ENCODE measurements at regions not wholly inside any gene's neighbourhood (a gene's known extent, or its start where the extent isn't known, plus 50 kb on each side); places are given as distances from the start of the nearest gene placed in this dataset.

GRCh38 chr9:107613321-107613720, 123.8 kb upstream of the KLF4 start:
- ATAC-seq (no peak), DNase-seq (ENCODE audit: low spot score) (no peak)
- intact Hi-C loops (cut with DNase I) = no loop called here

- intact Hi-C loops (cut with DNase I) = no loop called here
- DNase-seq (ENCODE audit: low spot score) = peak; percentile 85
- peak; percentile 97 for ATAC-seq
Measured at GRCh38 chr9:107612136-107612535, 122.6 kb upstream of the KLF4 start.

DNA sequence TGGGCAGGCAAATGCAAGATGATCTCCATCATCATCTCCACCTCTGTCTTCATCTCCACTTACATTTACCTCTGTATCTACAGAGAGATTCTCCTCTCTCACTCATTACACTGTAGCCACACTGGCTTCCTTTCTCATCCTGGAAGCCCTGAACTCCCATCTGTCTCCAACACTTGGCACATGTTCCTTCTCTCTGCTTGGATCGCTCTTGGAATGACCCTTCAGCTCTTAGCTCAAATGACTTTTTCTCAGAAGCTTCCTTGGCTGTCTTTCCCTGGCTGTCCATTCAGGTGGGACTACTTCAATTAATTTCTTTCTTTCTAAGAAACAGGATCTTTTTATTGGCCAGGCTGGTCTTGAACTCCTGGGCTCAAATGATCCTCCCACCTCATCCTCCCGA, 120.0 kb upstream of the KLF4 start:
- ATAC-seq = no peak
- no peak for DNase-seq (ENCODE audit: low spot score)
- intact Hi-C loops (cut with DNase I) = no loop called here

- DNase-seq (ENCODE audit: low spot score) (no peak), ATAC-seq (no peak)
- intact Hi-C loops (cut with DNase I) = no loop called here
Measured at GRCh38 chr9:107606149-107606790, 116.7 kb upstream of the KLF4 start.

DNA sequence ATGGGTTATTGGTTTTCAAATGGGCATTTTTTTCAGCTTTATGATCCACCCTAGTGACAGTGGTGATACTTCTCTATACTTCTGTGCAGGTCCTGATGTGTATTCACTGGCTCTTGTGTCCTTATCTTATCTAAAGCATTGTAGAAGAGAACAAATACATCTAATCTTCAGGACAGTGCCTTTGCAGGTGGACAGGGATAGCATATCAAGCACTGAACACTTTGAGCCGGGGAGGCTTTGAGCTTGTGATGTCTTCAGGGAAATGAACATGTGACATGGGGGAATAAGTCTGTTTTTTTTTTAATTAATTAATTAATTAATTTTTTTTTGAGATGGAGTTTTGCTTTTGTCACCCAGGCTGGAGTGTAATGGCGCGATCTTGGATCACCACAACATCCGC, 115.5 kb upstream of the KLF4 start:
- ATAC-seq (no peak), DNase-seq (ENCODE audit: low spot score) (no peak)
- intact Hi-C loops (cut with DNase I) = no loop called here

GRCh38 chr9:107603281-107603680, 113.7 kb upstream of the KLF4 start:
- DNase-seq (ENCODE audit: low spot score) (no peak), ATAC-seq (no peak)
- intact Hi-C loops (cut with DNase I) = loop anchor here (5.0 kb wide), 1 partner anchor 401 kb away; no protein-coding TSS in a partner anchor

- ATAC-seq = peak; percentile 75
- DNase-seq (ENCODE audit: low spot score) = no peak
- intact Hi-C loops (cut with DNase I) = loop anchor here (5.0 kb wide), 1 partner anchor 398 kb away; no protein-coding TSS in a partner anchor
Measured at GRCh38 chr9:107600060-107600573, 110.5 kb upstream of the KLF4 start.

DNA sequence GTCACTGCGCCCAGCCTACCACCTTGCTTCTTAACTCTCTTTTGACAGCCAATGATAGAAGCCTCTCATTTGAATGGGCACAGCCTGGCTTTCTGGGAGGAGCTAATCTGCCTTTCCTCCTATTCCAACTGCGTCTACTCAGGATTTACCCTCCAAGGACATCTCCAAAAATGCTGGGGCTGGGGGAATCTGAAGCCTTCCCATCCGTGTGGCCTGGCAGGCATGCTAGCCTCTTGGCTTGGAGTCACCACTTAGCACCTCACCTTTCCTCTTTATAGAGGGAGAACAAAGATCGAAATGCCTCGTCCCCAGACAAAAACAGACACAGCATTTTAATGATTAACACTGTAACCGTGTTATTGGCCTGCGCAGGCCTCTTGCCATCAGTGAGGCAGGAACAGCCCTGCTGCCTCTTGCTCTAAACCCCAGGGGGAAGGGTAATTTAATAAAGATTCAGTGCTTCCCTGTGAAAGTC, 108.2 kb upstream of the KLF4 start:
- intact Hi-C loops (cut with DNase I) = no loop called here
- ATAC-seq = no peak
- DNase-seq (ENCODE audit: low spot score) = no peak

- intact Hi-C loops (cut with DNase I) = no loop called here
- no peak for ATAC-seq
Measured at GRCh38 chr9:107594908-107595530, 105.5 kb upstream of the KLF4 start.

GRCh38 chr9:107593224-107593870, 103.8 kb upstream of the KLF4 start:
- DNase-seq (ENCODE audit: low spot score) (no peak), ATAC-seq (no peak)
- intact Hi-C loops (cut with DNase I) = no loop called here

More at GRCh38 chr9:107594908-107595530, 105.5 kb upstream of the KLF4 start:
- no peak for DNase-seq (ENCODE audit: low spot score)

GRCh38 chr9:107592424-107592823, 102.9 kb upstream of the KLF4 start:
- DNase-seq (ENCODE audit: low spot score) (peak; percentile 19), ATAC-seq (no peak)
- intact Hi-C loops (cut with DNase I) = no loop called here

- intact Hi-C loops (cut with DNase I) = no loop called here
- DNase-seq (ENCODE audit: low spot score) (peak; percentile 7), ATAC-seq (no peak)
Measured at GRCh38 chr9:107591781-107592180, 102.2 kb upstream of the KLF4 start.

GRCh38 chr9:107588393-107588792, 98.8 kb upstream of the KLF4 start:
- ATAC-seq = no peak
- DNase-seq (ENCODE audit: low spot score) = no peak
- intact Hi-C loops (cut with DNase I) = no loop called here

- ATAC-seq = peak; percentile 66
- DNase-seq (ENCODE audit: low spot score) = peak; percentile 57
- intact Hi-C loops (cut with DNase I) = no loop called here
Measured at GRCh38 chr9:107587191-107587963, 97.8 kb upstream of the KLF4 start.

- ATAC-seq (no peak), DNase-seq (ENCODE audit: low spot score) (no peak)
- intact Hi-C loops (cut with DNase I) = no loop called here
Measured at GRCh38 chr9:107586493-107586892, 96.9 kb upstream of the KLF4 start.

GRCh38 chr9:107585465-107585864, 95.9 kb upstream of the KLF4 start:
- DNase-seq (ENCODE audit: low spot score) (no peak), ATAC-seq (no peak)
- intact Hi-C loops (cut with DNase I) = no loop called here

GRCh38 chr9:107584944-107585343, 95.4 kb upstream of the KLF4 start:
- no peak for ATAC-seq
- intact Hi-C loops (cut with DNase I) = no loop called here
- DNase-seq (ENCODE audit: low spot score) = no peak

- no peak for ATAC-seq
Measured at GRCh38 chr9:107584186-107584585, 94.6 kb upstream of the KLF4 start.

DNA sequence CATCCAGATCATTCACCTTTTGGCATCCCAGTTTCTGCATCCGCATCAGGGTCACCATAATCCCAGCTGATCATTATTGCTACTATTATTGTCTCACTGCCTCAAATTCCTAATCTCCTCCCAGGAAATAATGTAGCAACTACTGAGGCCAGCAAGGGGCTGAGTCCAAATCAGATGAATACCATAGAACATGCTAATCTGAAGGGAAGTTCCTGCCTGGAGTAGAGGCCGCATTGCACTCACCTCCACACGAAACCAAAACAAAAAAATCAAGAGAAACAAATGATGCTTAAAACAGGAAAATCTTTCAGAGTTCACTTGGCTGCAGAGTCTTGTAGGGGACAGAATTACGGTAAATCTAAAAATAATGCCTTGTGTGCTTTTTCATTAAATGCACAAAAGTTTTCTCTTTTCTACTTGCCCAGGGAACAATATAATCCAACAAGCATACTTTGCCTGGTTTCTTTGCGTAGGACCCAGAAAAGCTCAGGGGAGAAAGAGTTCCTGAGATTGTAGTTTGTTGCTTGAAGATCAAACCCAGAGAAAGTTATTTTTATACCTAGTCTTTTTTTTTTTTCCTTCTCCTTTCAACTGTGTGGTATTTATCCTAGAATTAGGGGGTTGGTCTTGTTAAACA, 87.7 kb upstream of the KLF4 start:
- intact Hi-C loops (cut with DNase I) = no loop called here
- DNase-seq (ENCODE audit: low spot score) (no peak), ATAC-seq (no peak)

More at GRCh38 chr9:107584186-107584585, 94.6 kb upstream of the KLF4 start:
- intact Hi-C loops (cut with DNase I) = no loop called here
- no peak for DNase-seq (ENCODE audit: low spot score)
